CD4-positive, alpha-beta T cell treated with Interleukin-17A for 4 hours (primary cell): ENCODE measurements at regions not wholly inside any gene's neighbourhood (a gene's known extent, or its start where the extent isn't known, plus 50 kb on each side); places are given as distances from the start of the nearest gene placed in this dataset.

Experiments
- DNase-seq: peaks from one replicate; pipeline ENCODE4 v3.0.0-alpha.2; 2020; ENCODE audit warnings: mixed read lengths

GRCh38 chr4:181424362-181425016 lies 818.7 kb upstream of the TENM3 start:
- no peak for DNase-seq

DNA sequence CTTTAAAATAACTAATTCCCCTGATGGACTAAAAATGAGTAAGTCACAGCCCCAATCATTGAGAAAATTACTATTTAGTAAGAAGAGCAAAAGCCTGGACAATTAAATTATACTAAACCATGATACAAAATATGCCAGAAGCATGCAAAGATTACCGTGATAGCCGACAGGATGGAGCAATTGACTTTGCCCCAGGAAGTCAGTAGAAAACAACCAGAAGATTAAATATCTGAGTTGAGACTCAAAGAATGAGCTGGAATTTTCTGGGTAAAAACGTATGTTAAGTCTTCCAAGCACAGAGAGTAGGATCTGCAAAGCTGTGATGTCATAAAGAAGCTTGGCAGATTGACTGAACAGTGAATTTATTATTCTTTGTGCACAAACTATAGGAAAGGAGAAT lies 816.1 kb upstream of the TENM3 start:
- no peak for DNase-seq

- DNase-seq, result no peak
Observed at GRCh38 chr4:181431006-181431405, 812.2 kb upstream of the TENM3 start.

DNA sequence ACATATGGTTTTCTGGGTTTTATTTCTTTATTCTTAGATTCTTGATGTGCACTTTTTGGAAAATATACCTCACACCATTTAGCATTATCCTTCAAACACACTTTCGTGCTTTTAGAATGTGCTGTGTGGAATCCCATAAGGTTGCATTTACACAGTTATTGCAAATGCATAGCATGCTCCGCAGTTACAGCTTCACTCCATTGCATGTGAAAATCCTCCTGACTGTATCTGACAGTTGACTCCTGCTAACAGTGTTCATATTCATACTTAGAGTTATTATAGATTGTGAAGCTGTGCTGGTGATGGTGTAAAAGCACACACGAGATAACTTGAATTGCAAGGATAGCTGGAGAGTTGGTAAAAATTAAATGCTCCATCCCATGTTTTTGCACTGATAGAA lies 811.5 kb upstream of the TENM3 start:
- DNase-seq, result no peak

- DNase-seq, result no peak
Observed at GRCh38 chr4:181432335-181432734, 810.9 kb upstream of the TENM3 start.

GRCh38 chr4:181437895-181438294 lies 805.3 kb upstream of the TENM3 start:
- no peak for DNase-seq

DNA sequence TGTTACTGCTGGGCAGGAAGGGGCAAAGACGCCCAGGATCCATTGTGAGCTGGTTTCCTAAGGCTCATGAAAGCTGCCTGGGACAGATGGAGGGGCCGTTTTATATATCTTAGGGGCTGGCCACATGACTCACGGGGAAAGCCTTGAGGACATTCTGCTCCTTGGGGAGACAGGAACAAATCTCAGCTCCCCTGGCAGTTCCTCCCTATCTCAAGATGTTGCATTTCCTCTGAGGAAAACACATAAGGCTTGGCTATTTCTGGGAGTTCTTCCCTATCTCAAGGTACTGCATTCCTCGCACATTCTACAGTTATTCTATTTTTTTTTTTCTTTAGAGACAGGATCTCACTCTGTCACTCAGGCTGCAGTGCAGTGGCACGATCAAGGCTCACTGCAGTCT lies 804.6 kb upstream of the TENM3 start:
- no peak for DNase-seq

DNA sequence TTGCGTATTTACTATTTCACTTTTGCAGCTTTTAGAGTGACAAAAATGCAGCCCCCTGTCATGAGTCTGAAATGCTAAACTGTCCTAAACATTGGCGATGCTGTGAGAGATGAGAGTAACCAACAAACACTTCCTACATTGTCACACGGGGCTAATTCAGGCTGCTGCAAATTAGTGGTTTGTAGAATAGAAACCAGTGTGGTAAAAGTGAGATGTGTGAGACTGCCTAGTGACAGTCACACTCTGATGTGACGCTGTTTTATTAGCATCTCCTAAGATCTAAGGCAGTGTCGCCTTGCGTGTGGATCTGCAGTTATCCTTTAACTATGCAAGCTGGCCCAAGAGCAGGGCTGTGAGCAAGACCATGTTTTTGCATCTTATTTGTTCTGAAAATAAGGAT lies 800.2 kb upstream of the TENM3 start:
- DNase-seq, result no peak

- no peak for DNase-seq
Observed at GRCh38 chr4:181465826-181466225, 777.4 kb upstream of the TENM3 start.

GRCh38 chr4:181468451-181468850 lies 774.8 kb upstream of the TENM3 start:
- no peak for DNase-seq

- DNase-seq, result no peak
Observed at GRCh38 chr4:181470306-181470705, 772.9 kb upstream of the TENM3 start.

- DNase-seq, result no peak
Observed at GRCh38 chr4:181475359-181475758, 767.8 kb upstream of the TENM3 start.

- DNase-seq, result no peak
Observed at GRCh38 chr4:181475781-181476507, 767.3 kb upstream of the TENM3 start.

DNA sequence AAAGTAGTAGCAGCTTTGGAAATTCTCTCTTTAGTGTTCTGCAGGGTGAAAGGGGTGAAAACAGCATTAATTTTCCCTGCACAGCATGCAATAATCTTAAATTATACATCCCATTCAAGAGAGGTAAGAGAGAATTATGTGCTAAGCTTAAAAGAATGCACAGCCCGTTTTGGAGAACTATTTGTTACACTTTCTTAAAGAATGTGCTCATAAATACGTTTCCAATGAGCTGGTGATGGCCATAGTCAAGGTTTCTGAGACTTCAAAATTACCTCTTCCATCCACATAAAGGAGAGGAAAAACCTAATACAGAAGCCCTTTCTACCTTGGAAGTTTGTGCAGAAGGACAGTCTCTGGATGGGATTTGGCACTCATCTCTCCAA lies 766.7 kb upstream of the TENM3 start:
- DNase-seq, result no peak

DNA sequence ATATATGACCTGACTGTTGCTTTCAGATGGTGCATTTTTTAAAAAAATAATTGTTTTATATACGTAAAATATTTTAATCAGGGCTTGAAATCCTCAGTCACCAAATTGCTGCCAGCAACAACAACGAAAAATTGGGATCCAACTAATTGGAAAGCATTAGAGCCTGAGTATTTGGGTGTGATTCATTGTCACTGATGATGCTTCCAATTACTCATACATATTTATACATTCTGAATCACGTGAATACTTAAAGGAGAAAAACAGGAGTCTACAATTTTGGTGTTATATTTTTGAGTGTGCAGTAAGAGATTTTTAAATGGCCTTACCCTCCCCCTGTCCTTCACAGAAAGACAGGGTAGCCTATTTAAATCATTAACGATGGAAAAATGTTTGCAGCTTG lies 765.6 kb upstream of the TENM3 start:
- no peak for DNase-seq

- DNase-seq, result no peak
Observed at GRCh38 chr4:181478656-181479055, 764.5 kb upstream of the TENM3 start.

DNA sequence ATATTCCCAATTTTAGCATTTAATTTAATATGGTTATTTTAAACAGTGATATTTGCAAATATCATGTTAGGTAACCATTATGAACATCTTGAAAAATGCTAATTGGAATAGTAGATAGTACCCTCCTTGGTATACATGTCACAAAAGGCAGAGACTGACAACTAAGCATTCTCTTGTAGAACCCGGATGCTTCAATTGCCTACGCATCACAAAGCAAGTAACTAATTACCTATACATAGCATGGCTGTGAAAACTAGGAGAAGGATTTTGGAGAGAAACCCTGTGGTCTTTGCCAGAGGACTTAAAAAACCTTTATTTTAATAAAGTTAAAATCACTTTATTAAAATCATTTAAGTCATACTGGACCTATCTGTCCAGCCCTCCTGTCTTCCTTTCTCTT lies 764.1 kb upstream of the TENM3 start:
- no peak for DNase-seq

- DNase-seq, result no peak
Observed at GRCh38 chr4:181484396-181484795, 758.8 kb upstream of the TENM3 start.

GRCh38 chr4:181488926-181489325 lies 754.3 kb upstream of the TENM3 start:
- no peak for DNase-seq

- DNase-seq, result no peak
Observed at GRCh38 chr4:181498148-181498547, 745.1 kb upstream of the TENM3 start.

DNA sequence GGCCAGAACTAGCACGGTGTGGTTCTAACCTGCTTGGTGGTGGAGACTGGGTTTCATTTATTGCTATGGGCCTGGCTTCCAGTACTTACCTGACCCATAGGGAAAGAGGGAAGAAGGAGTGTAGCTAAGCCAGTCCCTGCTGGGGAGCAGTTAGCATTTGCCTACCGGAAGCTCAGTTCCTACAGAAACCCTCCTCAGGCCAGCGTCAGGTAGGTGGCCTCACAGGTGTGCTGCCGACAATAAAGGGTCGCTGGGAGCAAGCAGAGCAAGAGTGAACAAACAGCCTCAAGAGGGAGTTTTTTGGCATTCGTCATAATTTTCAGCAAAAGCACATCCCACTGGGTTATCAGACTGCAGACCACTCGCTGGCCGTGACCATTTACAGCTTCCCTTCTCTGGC lies 740.6 kb upstream of the TENM3 start:
- no peak for DNase-seq

DNA sequence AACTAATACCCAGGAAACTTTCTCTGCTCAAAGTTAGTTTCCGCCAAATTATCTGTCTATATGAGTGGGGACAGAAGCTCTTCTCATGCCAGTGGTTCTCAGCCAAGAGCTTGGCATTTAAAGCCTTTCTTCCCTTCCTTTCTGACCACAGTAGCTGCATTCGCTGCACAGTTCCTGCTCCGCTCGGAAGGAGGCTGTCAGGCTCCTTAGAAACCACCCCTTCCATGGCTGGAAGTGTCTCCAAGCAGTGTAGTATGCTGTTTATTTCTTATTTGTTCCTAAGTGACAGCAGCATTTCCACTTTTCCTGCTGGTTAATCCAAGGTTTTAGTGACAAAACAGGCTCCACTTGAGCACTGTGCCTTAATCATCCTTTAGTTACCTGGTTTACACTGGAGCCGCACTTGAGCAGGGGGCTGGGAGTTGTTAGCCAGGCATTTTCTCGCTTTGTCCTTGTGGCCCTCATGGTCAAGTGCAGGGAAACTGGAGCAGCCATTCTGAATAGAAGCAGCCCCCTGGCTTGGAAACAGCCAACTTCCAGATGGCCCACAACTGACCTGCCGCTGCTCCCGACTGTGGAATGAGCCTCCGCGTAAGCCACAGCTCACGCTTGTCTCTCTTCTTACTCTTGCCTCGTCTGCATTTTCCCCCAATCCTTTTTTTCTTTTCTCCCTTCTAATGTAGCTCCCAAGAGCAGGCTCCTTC lies 739.4 kb upstream of the TENM3 start:
- DNase-seq, result no peak

- DNase-seq, result no peak
Observed at GRCh38 chr4:181504924-181505323, 738.3 kb upstream of the TENM3 start.

- DNase-seq, result no peak
Observed at GRCh38 chr4:181507180-181507835, 735.9 kb upstream of the TENM3 start.
